Thoracic aorta (tissue), 2 donors: ENCODE measurements at regions not wholly inside any gene's neighbourhood (a gene's known extent, or its start where the extent isn't known, plus 50 kb on each side); places are given as distances from the start of the nearest gene placed in this dataset.

Source experiments
- ATAC-seq: fragments of 150-250 bp; one replicate; pipeline ENCODE4 v1.8.0; 2017; ENCODE audit warnings: low read depth; ENCODE audit not compliant: insufficient number of reproducible peaks, low FRiP score
- DNase-seq: peaks from one replicate; pipeline ENCODE4 v3.0.0-alpha.2; 2020; ENCODE audit warnings: low spot score
- H3K27ac ChIP-seq, 2 donors: fragments of 200-600 bp; sonication (generic); 1 replicate in 1 of 2; 2 replicates in 1 of 2; pipeline ENCODE4 v1.5.1; 2016; ENCODE audit warnings: mild to moderate bottlenecking in 2 of 2, moderate library complexity in 2 of 2
- H3K27me3 ChIP-seq: fragments of 200-600 bp; sonication (generic); replicated peaks from 2 replicates; pipeline ENCODE4 v1.6.0; 2016; ENCODE audit warnings: mild to moderate bottlenecking; ENCODE audit not compliant: insufficient read depth
- H3K36me3 ChIP-seq: fragments of 200-600 bp; sonication (generic); one replicate; pipeline ENCODE4 v1.5.1; 2016
- H3K4me1 ChIP-seq, 2 donors: fragments of 200-600 bp; sonication (generic); 1 replicate in 1 of 2; 2 replicates in 1 of 2; pipeline versions ENCODE4 v1.5.1 to v1.6.0; 2016; ENCODE audit warnings: low read depth in 2 of 2, mild to moderate bottlenecking in 1 of 2; ENCODE audit not compliant: control insufficient read depth in 1 of 2
- H3K4me3 ChIP-seq: fragments of 200-600 bp; sonication (generic); 2 replicates; pipeline ENCODE4 v1.5.1; 2016; ENCODE audit warnings: mild to moderate bottlenecking
- H3K9me3 ChIP-seq: fragments of 200-600 bp; sonication (generic); 2 replicates; pipeline ENCODE4 v1.5.1; 2016
- CTCF ChIP-seq: fragments of 200-600 bp; sonication (generic); IDR thresholded peaks from one replicate; pipeline ENCODE4 v1.5.1; 2019; ENCODE audit warnings: antibody characterized with exemption

GRCh38 chr11:122434786-122435185, 220.7 kb upstream of the UBASH3B start:
- DNase-seq (no peak), ATAC-seq (no peak)
- TF ChIP-seq CTCF = no peak
- H3K4me3 ChIP-seq = no peak overlapping the region
- H3K4me1 ChIP-seq = peaks cover 0 to 24% of the 10 kb centered on the region in 2 donors
- H3K27me3 ChIP-seq = no peaks in the 10 kb centered on the region
- no peak overlapping the region for H3K27ac ChIP-seq
- no peaks in the 10 kb centered on the region for H3K36me3 ChIP-seq
- no peaks in the 10 kb centered on the region for H3K9me3 ChIP-seq

GRCh38 chr11:122430490-122430889, 225.0 kb upstream of the UBASH3B start:
- no peaks in the 10 kb centered on the region for H3K9me3 ChIP-seq
- ATAC-seq (no peak), DNase-seq (no peak)
- H3K36me3 ChIP-seq = no peaks in the 10 kb centered on the region
- no peak overlapping the region for H3K27ac ChIP-seq
- H3K4me1 ChIP-seq = peaks cover 0 to 7% of the 10 kb centered on the region in 2 donors
- no peak overlapping the region for H3K4me3 ChIP-seq
- no peaks in the 10 kb centered on the region for H3K27me3 ChIP-seq
- TF ChIP-seq CTCF = no peak

- ATAC-seq (no peak), DNase-seq (no peak)
- Histone ChIP-seq H3K4me3 (no peak overlapping the region), H3K9me3 (no peaks in the 10 kb centered on the region), H3K4me1 (peaks cover 3 to 22% of the 10 kb centered on the region in 2 donors), H3K36me3 (no peaks in the 10 kb centered on the region), H3K27ac (no peak overlapping the region), H3K27me3 (no peaks in the 10 kb centered on the region)
- no peak for TF ChIP-seq CTCF
Measured at GRCh38 chr11:122426073-122426472, 229.4 kb upstream of the UBASH3B start.

- TF ChIP-seq CTCF = no peak
- no peaks in the 10 kb centered on the region for H3K36me3 ChIP-seq
- no peaks in the 10 kb centered on the region for H3K9me3 ChIP-seq
- H3K27ac ChIP-seq = peak overlapping the region; percentile 27 to 71
- peaks cover 3 to 22% of the 10 kb centered on the region in 2 donors for H3K4me1 ChIP-seq
- DNase-seq = no peak
- H3K4me3 ChIP-seq = no peak overlapping the region
- no peak for ATAC-seq
- no peaks in the 10 kb centered on the region for H3K27me3 ChIP-seq
Measured at GRCh38 chr11:122424636-122425035, 230.9 kb upstream of the UBASH3B start.

- Histone ChIP-seq H3K9me3 (no peaks in the 10 kb centered on the region), H3K36me3 (no peaks in the 10 kb centered on the region), H3K4me1 (peaks cover 3 to 22% of the 10 kb centered on the region in 2 donors), H3K27ac (peak overlapping the region; percentile 27 to 71), H3K4me3 (no peak overlapping the region), H3K27me3 (no peaks in the 10 kb centered on the region)
- DNase-seq = no peak
- no peak for TF ChIP-seq CTCF
- ATAC-seq = no peak
Measured at GRCh38 chr11:122423886-122424285, 231.6 kb upstream of the UBASH3B start.
